ENCODE measurements at regions not wholly inside any gene's neighbourhood (a gene's known extent, or its start where the extent isn't known, plus 50 kb on each side); places are given as distances from the start of the nearest gene placed in this dataset.

- TF ChIP-seq CTCF (conservative IDR thresholded peaks at IDR 0.05; ENCODE audit: low read length) (no peak), EZH2phosphoT487 (IDR thresholded peaks at IDR 0.05; ENCODE audit: borderline replicate concordance) (no peak)
Observed at GRCh38 chr7:67343114-67343513, 346.5 kb downstream of the TYW1 start.
